ENCODE measurements at regions not wholly inside any gene's neighbourhood (a gene's known extent, or its start where the extent isn't known, plus 50 kb on each side); places are given as distances from the start of the nearest gene placed in this dataset.

- TF ChIP-seq ZFP69B (tag by site-specific recombination; IDR thresholded peaks at IDR 0.05) = no peak
- no peak for TF ChIP-seq BCL6B (tag by site-specific recombination; IDR thresholded peaks at IDR 0.05)
- no peak for TF ChIP-seq TRIM28 (IDR thresholded peaks at IDR 0.05; ENCODE audit: borderline replicate concordance, low read length)
- no peak for TF ChIP-seq ZNF530 (tag by site-specific recombination; IDR thresholded peaks at IDR 0.05; ENCODE audit: low read depth)
- TF ChIP-seq PRDM4 (tag by site-specific recombination; IDR thresholded peaks at IDR 0.05) = no peak
- TF ChIP-seq ZNF707 (tag by site-specific recombination; IDR thresholded peaks at IDR 0.05) = no peak
- no peak for TF ChIP-seq ZNF274 (IDR thresholded peaks at IDR 0.05; ENCODE audit: low read length)
- TF ChIP-seq ZNF274 (tag by site-specific recombination; IDR thresholded peaks at IDR 0.05; ENCODE audit: borderline replicate concordance) = no peak
- no peak for TF ChIP-seq CTCF (tag by site-specific recombination; IDR thresholded peaks at IDR 0.05)
Observed at GRCh38 chr22:48557473-48557872, 1270.2 kb downstream of the BRD1 start.
